NB4 (cell line): ENCODE measurements at regions not wholly inside any gene's neighbourhood (a gene's known extent, or its start where the extent isn't known, plus 50 kb on each side); places are given as distances from the start of the nearest gene placed in this dataset.

Experiments
- CTCF ChIP-seq: IDR thresholded peaks from one replicate; pipeline ENCODE4 v1.5.1; 2012; ENCODE audit warnings: low read depth, low read length
- POLR2A ChIP-seq: IDR thresholded peaks from 2 replicates; pipeline ENCODE4 v1.6.1; 2011; ENCODE audit warnings: mild to moderate bottlenecking; ENCODE audit not compliant: insufficient read length; ENCODE audit errors: extremely low read depth

- TF ChIP-seq POLR2A, result no peak
- no peak for TF ChIP-seq CTCF
These were observed 131.8 kb downstream of the SMAD6 start for GRCh38 chr15:66833803-66834202.
